GM20000 (cell line): ENCODE measurements at regions not wholly inside any gene's neighbourhood (a gene's known extent, or its start where the extent isn't known, plus 50 kb on each side); places are given as distances from the start of the nearest gene placed in this dataset.

Experiments
- DNase-seq: peaks from one replicate; pipeline ENCODE4 v3.0.0; 2012; ENCODE audit warnings: low spot score
- TF ChIP-seq, protein P1 (sequence below): IDR thresholded peaks from 2 replicates; pipeline ENCODE4 v1.5.1; 2012; ENCODE audit warnings: mild to moderate bottlenecking, control low read depth; ENCODE audit errors: extremely low read depth, missing control alignments

DNA sequence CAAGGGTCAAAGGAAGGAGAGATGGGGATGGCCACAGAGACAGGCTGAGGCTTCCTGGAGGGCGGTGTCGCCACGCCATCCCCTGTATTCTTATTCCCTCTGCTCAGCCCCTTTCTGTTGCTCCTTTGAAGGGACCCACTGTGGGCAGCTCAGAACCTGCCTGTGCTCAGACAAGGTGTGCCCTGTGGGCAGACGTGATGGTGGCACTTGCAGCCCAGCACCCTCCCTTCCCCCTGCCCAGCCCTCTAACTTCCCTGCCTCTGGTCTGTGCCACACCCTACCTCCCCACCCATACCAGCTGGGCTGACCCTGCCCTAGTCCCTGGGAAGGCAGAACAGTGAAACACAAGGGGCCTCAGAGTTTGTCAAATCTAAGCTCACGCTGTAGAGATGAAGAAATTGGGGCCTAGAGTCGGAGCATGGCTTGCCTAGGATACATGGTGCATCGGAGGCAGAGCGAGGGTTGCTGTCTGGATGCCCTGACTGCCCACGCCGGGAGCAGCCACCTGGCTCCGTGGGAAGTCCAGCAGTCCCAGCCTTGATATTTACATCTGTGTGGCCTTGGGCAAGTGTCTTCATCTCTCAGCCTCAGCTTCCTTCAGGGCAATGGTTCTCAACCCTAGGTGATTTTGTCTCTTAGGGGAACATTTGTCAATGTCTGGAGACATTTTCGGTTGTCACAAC is 68.6 kb upstream of the RUNX3 start:
- DNase-seq: no peak
- TF ChIP-seq, protein P1, sequence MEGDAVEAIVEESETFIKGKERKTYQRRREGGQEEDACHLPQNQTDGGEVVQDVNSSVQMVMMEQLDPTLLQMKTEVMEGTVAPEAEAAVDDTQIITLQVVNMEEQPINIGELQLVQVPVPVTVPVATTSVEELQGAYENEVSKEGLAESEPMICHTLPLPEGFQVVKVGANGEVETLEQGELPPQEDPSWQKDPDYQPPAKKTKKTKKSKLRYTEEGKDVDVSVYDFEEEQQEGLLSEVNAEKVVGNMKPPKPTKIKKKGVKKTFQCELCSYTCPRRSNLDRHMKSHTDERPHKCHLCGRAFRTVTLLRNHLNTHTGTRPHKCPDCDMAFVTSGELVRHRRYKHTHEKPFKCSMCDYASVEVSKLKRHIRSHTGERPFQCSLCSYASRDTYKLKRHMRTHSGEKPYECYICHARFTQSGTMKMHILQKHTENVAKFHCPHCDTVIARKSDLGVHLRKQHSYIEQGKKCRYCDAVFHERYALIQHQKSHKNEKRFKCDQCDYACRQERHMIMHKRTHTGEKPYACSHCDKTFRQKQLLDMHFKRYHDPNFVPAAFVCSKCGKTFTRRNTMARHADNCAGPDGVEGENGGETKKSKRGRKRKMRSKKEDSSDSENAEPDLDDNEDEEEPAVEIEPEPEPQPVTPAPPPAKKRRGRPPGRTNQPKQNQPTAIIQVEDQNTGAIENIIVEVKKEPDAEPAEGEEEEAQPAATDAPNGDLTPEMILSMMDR: no peak

DNA sequence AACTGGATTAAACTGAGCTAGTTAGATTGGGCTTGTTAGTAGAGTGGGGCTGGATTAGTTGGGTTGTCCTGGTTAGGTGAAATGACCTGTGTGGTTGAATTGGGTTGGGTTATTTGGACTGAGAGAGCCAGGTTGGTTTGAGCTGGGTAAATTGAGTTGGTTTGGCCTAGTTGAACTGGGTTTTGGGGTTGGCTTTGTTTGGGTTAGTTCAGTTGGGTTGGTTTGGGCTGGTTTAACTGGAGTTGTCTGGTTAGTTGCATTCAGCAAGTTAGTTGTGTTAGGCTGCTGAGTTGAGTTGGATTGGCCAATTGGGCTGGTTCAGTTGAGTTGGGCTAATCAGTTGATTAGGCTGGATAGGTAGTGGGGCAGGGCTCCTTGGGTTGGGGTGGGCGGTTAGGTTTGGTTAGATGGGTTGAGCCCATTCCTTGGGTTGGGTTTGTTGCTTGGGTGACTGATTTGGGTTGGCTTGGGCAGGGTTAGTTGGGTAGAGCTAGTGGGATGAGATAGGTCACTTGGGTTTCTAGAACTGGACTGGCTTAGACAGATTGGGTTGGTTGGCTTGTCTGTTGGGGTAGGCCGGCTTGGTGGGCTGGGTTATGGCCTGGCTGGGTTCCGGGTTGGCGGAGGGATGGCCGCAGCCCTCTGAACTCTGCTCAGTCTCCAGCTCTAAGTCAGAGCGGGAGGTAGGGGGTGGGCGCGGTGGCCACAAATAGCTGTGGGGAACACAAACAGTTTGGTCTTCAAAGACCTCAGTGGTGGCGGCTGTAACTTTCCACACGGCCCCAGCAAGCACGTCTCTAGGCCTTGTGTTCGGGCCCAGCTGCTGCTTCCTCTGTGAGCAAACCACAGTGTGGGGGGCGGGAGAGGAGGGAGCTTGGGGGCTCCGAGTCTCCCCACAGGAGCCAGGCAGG is 67.2 kb upstream of the RUNX3 start:
- TF ChIP-seq, protein P1: no peak
- peak; percentile 54 for DNase-seq

DNA sequence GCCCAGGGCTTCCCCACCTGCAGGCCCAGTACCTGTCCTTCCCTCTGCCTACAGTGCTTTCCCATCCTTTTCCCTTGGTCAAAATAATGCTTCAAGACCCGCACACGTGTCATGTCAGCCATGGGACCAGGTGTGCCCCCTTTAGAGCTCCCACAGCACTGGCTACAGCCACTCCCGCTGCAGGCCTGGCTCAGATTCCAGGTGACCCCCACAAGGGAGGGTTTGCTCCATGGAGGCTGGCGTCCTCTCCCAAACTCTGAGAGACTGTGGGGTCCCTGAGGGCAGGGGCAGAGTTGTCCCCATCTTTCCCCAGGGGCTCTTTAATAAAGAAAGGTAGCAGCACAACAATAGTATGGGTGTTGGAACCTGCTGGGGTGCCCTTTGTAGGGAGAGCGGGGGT is 66.4 kb upstream of the RUNX3 start:
- no peak for DNase-seq
- TF ChIP-seq, protein P1: no peak

DNA sequence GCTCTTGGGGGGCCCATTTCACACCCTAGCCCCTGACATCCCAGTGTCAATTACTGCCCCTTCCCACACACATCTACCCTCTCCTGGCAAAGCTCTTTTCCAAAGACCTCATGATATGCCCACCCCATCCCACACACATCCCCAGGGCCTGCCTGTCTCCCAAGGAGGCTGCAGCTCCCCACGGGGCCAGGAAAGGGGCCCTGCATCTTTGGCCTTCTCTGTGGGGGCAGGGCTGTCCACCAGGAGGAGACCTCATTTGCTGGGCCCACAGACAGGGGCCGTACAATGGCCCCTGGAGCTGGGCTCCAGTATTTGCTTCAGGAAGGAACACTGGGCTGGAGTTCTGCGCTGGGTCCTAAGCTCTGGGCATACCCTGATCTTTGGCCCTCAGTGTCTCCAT is 65.6 kb upstream of the RUNX3 start:
- TF ChIP-seq, protein P1: no peak
- no peak for DNase-seq

DNA sequence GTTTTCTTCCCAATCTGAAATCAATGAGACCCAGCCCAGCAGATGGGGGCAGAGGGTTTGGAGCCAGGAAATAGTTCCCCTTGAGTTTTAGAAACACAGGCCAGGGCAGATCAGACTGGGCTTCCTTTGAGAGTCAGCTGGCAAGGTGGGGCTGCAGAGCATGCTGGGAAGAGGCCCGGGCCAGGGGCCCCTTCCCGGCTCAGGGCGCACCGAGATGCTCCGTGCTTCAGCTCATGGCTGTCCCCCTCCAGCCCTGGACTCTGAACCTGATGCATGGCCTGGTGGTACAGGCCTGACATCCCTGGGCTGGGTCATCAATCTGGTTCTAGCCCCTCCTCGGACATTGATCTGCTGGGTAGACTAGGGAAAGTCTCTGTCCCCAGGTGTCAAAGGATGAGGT is 65.1 kb upstream of the RUNX3 start:
- DNase-seq: no peak
- TF ChIP-seq, protein P1: no peak

DNA sequence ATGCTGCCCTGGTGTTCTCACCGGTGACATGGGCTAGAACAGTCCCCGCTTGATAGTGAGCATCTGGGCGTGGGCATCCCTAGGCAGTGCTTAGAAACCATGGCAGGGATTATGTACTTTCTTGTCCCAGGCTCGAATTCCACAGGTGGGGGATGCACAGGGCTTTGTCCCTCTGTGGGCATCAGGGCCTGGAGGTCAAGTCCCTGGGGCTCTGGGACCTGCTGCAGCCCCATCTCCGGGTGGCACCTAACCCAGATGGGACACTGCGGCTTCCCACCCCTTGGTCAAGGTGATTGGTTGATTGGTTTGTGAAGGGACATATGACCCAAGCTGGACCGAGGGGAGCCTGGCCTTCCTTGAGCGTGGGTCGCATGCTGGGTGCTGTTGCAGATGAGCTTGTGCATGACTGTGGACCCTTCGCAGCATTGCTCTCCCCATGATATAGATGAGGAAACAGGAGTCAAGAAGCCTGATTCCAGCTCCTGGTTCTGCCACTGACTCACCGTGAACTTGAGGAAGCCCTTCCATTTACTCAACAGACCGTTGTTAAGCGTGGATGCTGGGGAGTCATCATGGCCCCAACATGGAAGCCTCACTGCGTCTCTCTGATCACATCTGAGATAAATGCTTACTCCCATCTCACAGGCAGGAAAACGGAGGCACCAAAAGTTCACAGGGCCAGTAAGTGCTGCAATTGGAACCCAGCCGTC is 64.0 kb upstream of the RUNX3 start:
- no peak for DNase-seq
- TF ChIP-seq, protein P1: no peak
